B cell (primary cell): ENCODE measurements at regions not wholly inside any gene's neighbourhood (a gene's known extent, or its start where the extent isn't known, plus 50 kb on each side); places are given as distances from the start of the nearest gene placed in this dataset.

Experiments used
- ATAC-seq: fragments of 200-7000 bp; cut with Tn5 transposase; one replicate; pipeline ENCODE4 v1.10.0; 2021; ENCODE audit warnings: low read depth, mild to moderate bottlenecking, moderate number of reproducible peaks, moderate library complexity
- CTCF ChIA-PET: fragments of 350-600 bp; sonication (Branson Sonifier 250); formaldehyde crosslinking; loops from one replicate; lab custom pipeline; 2021; ENCODE audit warnings: antibody characterized with exemption, inconsistent platforms; lab: Charles Lee
- POLR2A ChIA-PET: fragments of 350-600 bp; sonication (Branson Sonifier 250); formaldehyde crosslinking; loops from one replicate; lab custom pipeline; 2021; ENCODE audit warnings: antibody characterized with exemption; lab: Charles Lee
- DNase-seq: peaks from one replicate; pipeline ENCODE4 v3.0.0; 2013
- H2AFZ ChIP-seq: 2 replicates; pipeline ENCODE4 v1.6.1; 2012; ENCODE audit warnings: mild to moderate bottlenecking, low read depth, low read length; ENCODE audit not compliant: insufficient read depth, poor library complexity, severe bottlenecking
- H3K27ac ChIP-seq, 2 donors: 1 replicate in 1 of 2; 2 replicates in 1 of 2; pipeline ENCODE4 v1.5.1; 2012 to 2013; ENCODE audit warnings: low read length in 2 of 2, mild to moderate bottlenecking in 2 of 2, moderate library complexity in 1 of 2
- H3K27me3 ChIP-seq, 4 experiments: fragments of 200-600 bp in 1 of 4; sonication (generic) in 1 of 4; replicated peaks in 1 of 4; 1 replicate in 2 of 4; 2 replicates in 2 of 4; pipeline versions ENCODE4 v1.6.1 to v1.7.0; 2013 to 2016; ENCODE audit warnings: low read length in 3 of 4, mild to moderate bottlenecking in 2 of 4, mixed read lengths in 1 of 4, moderate library complexity in 1 of 4; ENCODE audit not compliant: insufficient read depth in 4 of 4, control insufficient read depth in 3 of 4; ENCODE audit errors: control extremely low read depth in 1 of 4
- H3K36me3 ChIP-seq, 2 experiments: replicated peaks in 1 of 2; 1 replicate in 1 of 2; 2 replicates in 1 of 2; pipeline versions ENCODE4 v1.6.1 to v1.7.1; 2013; ENCODE audit warnings: low read length in 1 of 2; ENCODE audit not compliant: insufficient read depth in 2 of 2, control insufficient read depth in 1 of 2; ENCODE audit errors: control extremely low read depth in 1 of 2, extremely low read depth in 1 of 2
- H3K4me1 ChIP-seq, 2 donors: fragments of 200-600 bp in 1 of 2; sonication (generic) in 1 of 2; 1 replicate in 1 of 2; 2 replicates in 1 of 2; pipeline versions ENCODE4 v1.5.1 to v1.6.1; 2013 to 2017; ENCODE audit warnings: low read length in 2 of 2; ENCODE audit not compliant: control insufficient read depth in 2 of 2, insufficient read depth in 2 of 2
- H3K4me2 ChIP-seq: replicated peaks from 2 replicates; pipeline ENCODE3; 2012; ENCODE audit warnings: mild to moderate bottlenecking, low read depth, low read length; ENCODE audit not compliant: poor library complexity, severe bottlenecking
- H3K4me3 ChIP-seq, 5 experiments: fragments of 200-600 bp in 1 of 5; sonication (generic) in 1 of 5; 1 replicate in 3 of 5; 2 replicates in 2 of 5; pipeline versions ENCODE4 v1.5.1 to v1.7.0; 2011 to 2016; ENCODE audit warnings: low read length in 4 of 5, mild to moderate bottlenecking in 4 of 5, low read depth in 2 of 5, control low read depth in 1 of 5, moderate library complexity in 1 of 5; ENCODE audit not compliant: insufficient read depth in 1 of 5; ENCODE audit errors: control extremely low read depth in 1 of 5, extremely low read depth in 1 of 5
- H3K79me2 ChIP-seq: fragments of 200-600 bp; sonication (generic); one replicate; pipeline ENCODE4 v1.6.0; 2016; ENCODE audit warnings: low read length; ENCODE audit not compliant: control insufficient read depth, insufficient read depth
- H3K9ac ChIP-seq: fragments of 200-600 bp; sonication (generic); 2 replicates; pipeline ENCODE4 v1.6.1; 2017; ENCODE audit warnings: mild to moderate bottlenecking, low read length, moderate library complexity
- H3K9me3 ChIP-seq, 3 donors: one replicate each; pipeline versions ENCODE4 v1.6.1 to v1.7.1; 2013; ENCODE audit warnings: low read length in 2 of 3; ENCODE audit not compliant: control insufficient read depth in 2 of 3, insufficient read depth in 1 of 3; ENCODE audit errors: control extremely low read depth in 1 of 3
- H4K20me1 ChIP-seq: 2 replicates; pipeline ENCODE4 v1.6.0; 2012; ENCODE audit warnings: mild to moderate bottlenecking, low read length; ENCODE audit not compliant: insufficient read depth, control insufficient read depth, poor library complexity, severe bottlenecking
- H3K27ac Mint-ChIP-seq: one replicate; pipeline ENCODE4 v1.8.0; 2021; ENCODE audit warnings: mixed read lengths
- H3K27me3 Mint-ChIP-seq: one replicate; pipeline ENCODE4 v1.8.0; 2021; ENCODE audit warnings: mixed read lengths
- H3K4me1 Mint-ChIP-seq: one replicate; pipeline ENCODE4 v1.8.0; 2021; ENCODE audit warnings: mixed read lengths
- H3K4me3 Mint-ChIP-seq: one replicate; pipeline ENCODE4 v1.8.0; 2021; ENCODE audit warnings: mixed read lengths
- H3K9me3 Mint-ChIP-seq: one replicate; pipeline ENCODE4 v1.8.0; 2022; ENCODE audit warnings: mixed read lengths; ENCODE audit not compliant: insufficient read depth
- EZH2 ChIP-seq: IDR thresholded peaks from 2 replicates; pipeline ENCODE4 v1.6.1; 2012; ENCODE audit warnings: borderline replicate concordance, low read depth, mild to moderate bottlenecking, moderate library complexity, low read length; ENCODE audit not compliant: insufficient read depth, poor library complexity, severe bottlenecking
- WGBS: methylation state at CpG from one replicate; pipeline ENCODE4 v1.1.5; 2013; ENCODE audit warnings: missing lambda C conversion rate; ENCODE audit not compliant: insufficient coverage; 5-methylcytosine and 5-hydroxymethylcytosine counted together
- intact Hi-C: fragments of 100-400 bp; cut with micrococcal nuclease; formaldehyde crosslinking; loops from one replicate; pipeline ENCODE4 v1.10.0; 2022
- TF ChIP-seq, protein P1 (sequence below): fragments of 200-600 bp; IDR thresholded peaks from one replicate; pipeline ENCODE4 v1.8.0; 2022; ENCODE audit warnings: antibody characterized with exemption, mild to moderate bottlenecking

DNA sequence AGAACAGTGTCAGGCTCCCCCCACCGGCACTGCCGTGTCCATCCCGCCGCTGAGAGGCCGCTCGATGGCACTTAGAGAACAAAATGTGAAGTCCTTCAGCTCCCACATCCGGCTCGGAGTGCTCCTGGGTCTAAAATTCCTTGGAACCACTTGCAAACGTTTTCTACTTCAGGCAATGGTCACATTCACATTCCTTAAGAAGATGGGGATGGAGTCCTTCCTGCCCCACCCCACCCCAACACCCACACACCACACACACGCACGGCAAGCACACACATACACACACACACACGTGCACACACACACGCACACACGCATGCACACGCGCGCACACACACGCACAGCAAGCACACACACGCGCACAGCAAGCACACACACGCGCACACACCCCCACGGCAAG lies 83.4 kb downstream of the SOX1 start:
- H3K27ac Mint-ChIP-seq: no peak overlapping the region
- no peak for TF ChIP-seq EZH2
- TF ChIP-seq, protein P1, sequence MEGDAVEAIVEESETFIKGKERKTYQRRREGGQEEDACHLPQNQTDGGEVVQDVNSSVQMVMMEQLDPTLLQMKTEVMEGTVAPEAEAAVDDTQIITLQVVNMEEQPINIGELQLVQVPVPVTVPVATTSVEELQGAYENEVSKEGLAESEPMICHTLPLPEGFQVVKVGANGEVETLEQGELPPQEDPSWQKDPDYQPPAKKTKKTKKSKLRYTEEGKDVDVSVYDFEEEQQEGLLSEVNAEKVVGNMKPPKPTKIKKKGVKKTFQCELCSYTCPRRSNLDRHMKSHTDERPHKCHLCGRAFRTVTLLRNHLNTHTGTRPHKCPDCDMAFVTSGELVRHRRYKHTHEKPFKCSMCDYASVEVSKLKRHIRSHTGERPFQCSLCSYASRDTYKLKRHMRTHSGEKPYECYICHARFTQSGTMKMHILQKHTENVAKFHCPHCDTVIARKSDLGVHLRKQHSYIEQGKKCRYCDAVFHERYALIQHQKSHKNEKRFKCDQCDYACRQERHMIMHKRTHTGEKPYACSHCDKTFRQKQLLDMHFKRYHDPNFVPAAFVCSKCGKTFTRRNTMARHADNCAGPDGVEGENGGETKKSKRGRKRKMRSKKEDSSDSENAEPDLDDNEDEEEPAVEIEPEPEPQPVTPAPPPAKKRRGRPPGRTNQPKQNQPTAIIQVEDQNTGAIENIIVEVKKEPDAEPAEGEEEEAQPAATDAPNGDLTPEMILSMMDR: no peak
- ChIA-PET CTCF (no interaction called here), POLR2A (no interaction called here)
- H3K4me1 ChIP-seq: no peaks in the 10 kb centered on the region
- no peak overlapping the region for H3K27ac ChIP-seq
- no peak overlapping the region for H3K4me3 Mint-ChIP-seq
- no peak overlapping the region for H3K9ac ChIP-seq
- H3K9me3 ChIP-seq: peaks cover 0 to 36% (median 0%) of the 10 kb centered on the region in 3 donors
- ATAC-seq: no peak
- H3K27me3 ChIP-seq: no peaks in the 10 kb centered on the region
- no peaks in the 10 kb centered on the region for H3K4me1 Mint-ChIP-seq
- no peak overlapping the region for H3K4me3 ChIP-seq
- no peaks in the 10 kb centered on the region for H3K36me3 ChIP-seq
- no peak for DNase-seq
- H3K4me2 ChIP-seq: no peak overlapping the region
- H3K9me3 Mint-ChIP-seq: no peaks in the 10 kb centered on the region
- no peaks in the 10 kb centered on the region for H3K27me3 Mint-ChIP-seq
- no peaks in the 10 kb centered on the region for H4K20me1 ChIP-seq
- H3K79me2 ChIP-seq: no peaks in the 10 kb centered on the region
- 96% methylated on average over 19 of the region's 23 CpGs for WGBS
- intact Hi-C loops: no loop called here
- no peak overlapping the region for H2AFZ ChIP-seq

DNA sequence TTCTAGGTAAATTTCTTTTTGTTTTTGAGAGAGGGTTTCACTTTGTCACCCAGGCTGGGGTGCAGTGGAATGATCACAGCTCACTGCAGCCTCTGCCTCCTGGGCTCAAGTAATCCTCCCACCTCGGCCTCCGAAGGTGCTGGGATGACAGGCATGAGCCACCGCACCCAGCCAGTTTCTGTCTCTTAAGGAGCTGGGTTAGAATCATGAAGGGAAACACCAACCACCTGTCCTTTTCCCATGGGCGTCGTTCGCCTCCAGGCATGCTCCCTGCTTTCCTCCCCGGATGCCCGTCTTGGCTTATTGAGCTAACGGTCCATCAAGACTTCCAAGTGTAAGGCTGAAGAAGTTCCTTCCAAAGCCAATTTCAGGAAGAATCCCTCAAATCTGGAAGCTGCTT lies 85.9 kb downstream of the SOX1 start:
- Histone ChIP-seq H4K20me1 (no peaks in the 10 kb centered on the region), H2AFZ (no peak overlapping the region)

More for the DNA sequence above, 85.9 kb downstream of the SOX1 start:
- no peaks in the 10 kb centered on the region for H3K27me3 ChIP-seq
- no peaks in the 10 kb centered on the region for H3K79me2 ChIP-seq
- Mint-ChIP-seq H3K27ac (no peak overlapping the region), H3K4me1 (no peaks in the 10 kb centered on the region), H3K9me3 (no peaks in the 10 kb centered on the region), H3K27me3 (no peaks in the 10 kb centered on the region), H3K4me3 (no peak overlapping the region)
- H3K9me3 ChIP-seq: peaks cover 0 to 24% (median 0%) of the 10 kb centered on the region in 3 donors
- ATAC-seq: no peak
- 98% methylated on average over 9 of the region's 9 CpGs for WGBS
- POLR2A ChIA-PET: no interaction called here
- H3K27ac ChIP-seq: no peak overlapping the region
- H3K4me2 ChIP-seq: no peak overlapping the region
- no peak overlapping the region for H3K9ac ChIP-seq
- H3K4me1 ChIP-seq: no peaks in the 10 kb centered on the region
- H3K4me3 ChIP-seq: no peak overlapping the region
- CTCF ChIA-PET: no interaction called here
- no peak for DNase-seq
- intact Hi-C loops: no loop called here
- H3K36me3 ChIP-seq: no peaks in the 10 kb centered on the region
- TF ChIP-seq, protein P1: no peak
- TF ChIP-seq EZH2: no peak
